Breast epithelium (tissue), 3 donors: ENCODE measurements at regions not wholly inside any gene's neighbourhood (a gene's known extent, or its start where the extent isn't known, plus 50 kb on each side); places are given as distances from the start of the nearest gene placed in this dataset.

ENCODE experiments used
- POLR2A ChIP-seq: fragments of 450-650 bp; IDR thresholded peaks from one replicate; pipeline ENCODE4 v1.6.1; 2016; ENCODE audit warnings: antibody characterized with exemption, mild to moderate bottlenecking, moderate library complexity
- TF ChIP-seq, protein P1 (sequence below), 3 donors: fragments of 450-650 bp; IDR thresholded peaks; one replicate each; pipeline ENCODE4 v1.5.1; 2016 to 2017; ENCODE audit warnings: antibody characterized with exemption in 3 of 3, mild to moderate bottlenecking in 3 of 3, moderate library complexity in 3 of 3

DNA sequence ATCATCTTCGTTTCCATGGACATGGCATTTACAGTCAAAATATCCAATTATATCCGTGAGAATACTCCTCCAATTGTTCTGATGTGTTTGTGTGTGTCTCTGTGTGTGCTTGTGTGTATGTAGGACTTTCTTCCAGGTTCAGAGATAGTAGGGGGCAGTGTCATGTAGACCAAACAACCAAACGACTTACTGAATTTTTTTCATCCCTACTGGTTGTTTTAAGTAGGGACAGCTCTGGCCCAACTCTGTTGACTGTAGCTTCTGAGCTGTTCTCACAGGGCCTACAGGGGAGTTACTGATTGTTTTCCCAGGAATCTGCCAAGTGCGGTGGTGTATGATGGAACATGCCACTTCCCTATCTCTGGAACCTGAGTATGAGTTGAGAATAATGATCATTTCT, 69.6 kb downstream of the ETAA1 start:
- no peak for TF ChIP-seq POLR2A
- TF ChIP-seq, protein P1, sequence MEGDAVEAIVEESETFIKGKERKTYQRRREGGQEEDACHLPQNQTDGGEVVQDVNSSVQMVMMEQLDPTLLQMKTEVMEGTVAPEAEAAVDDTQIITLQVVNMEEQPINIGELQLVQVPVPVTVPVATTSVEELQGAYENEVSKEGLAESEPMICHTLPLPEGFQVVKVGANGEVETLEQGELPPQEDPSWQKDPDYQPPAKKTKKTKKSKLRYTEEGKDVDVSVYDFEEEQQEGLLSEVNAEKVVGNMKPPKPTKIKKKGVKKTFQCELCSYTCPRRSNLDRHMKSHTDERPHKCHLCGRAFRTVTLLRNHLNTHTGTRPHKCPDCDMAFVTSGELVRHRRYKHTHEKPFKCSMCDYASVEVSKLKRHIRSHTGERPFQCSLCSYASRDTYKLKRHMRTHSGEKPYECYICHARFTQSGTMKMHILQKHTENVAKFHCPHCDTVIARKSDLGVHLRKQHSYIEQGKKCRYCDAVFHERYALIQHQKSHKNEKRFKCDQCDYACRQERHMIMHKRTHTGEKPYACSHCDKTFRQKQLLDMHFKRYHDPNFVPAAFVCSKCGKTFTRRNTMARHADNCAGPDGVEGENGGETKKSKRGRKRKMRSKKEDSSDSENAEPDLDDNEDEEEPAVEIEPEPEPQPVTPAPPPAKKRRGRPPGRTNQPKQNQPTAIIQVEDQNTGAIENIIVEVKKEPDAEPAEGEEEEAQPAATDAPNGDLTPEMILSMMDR (IDR thresholded peaks at IDR 0.05) = no peak
